ACC112 (cell line): ENCODE measurements at regions not wholly inside any gene's neighbourhood (a gene's known extent, or its start where the extent isn't known, plus 50 kb on each side); places are given as distances from the start of the nearest gene placed in this dataset.

ENCODE experiments used
- H2AFZ ChIP-seq: fragments of 200-600 bp; sonication (generic); one replicate; pipeline ENCODE4 v1.6.0; 2017; ENCODE audit warnings: antibody characterized with exemption, low read length; ENCODE audit not compliant: unreplicated experiment
- H3K27ac ChIP-seq: fragments of 200-600 bp; sonication (generic); 2 replicates; pipeline ENCODE4 v1.5.1; 2014; ENCODE audit warnings: low read depth, mild to moderate bottlenecking, antibody characterized with exemption, low read length, moderate library complexity
- H3K27me3 ChIP-seq: fragments of 200-600 bp; sonication (generic); 2 replicates; pipeline ENCODE4 v1.6.1; 2014; ENCODE audit warnings: mild to moderate bottlenecking, antibody characterized with exemption, low read length, moderate library complexity, mixed read lengths; ENCODE audit not compliant: insufficient read depth
- H3K36me3 ChIP-seq: fragments of 200-600 bp; sonication (generic); 2 replicates; pipeline ENCODE4 v1.6.1; 2016; ENCODE audit warnings: mild to moderate bottlenecking, antibody characterized with exemption, low read length, moderate library complexity, mixed read lengths; ENCODE audit not compliant: insufficient read depth
- H3K4me1 ChIP-seq: fragments of 200-600 bp; sonication (generic); one replicate; pipeline ENCODE4 v1.6.1; 2016; ENCODE audit warnings: low read length, mixed read lengths; ENCODE audit not compliant: insufficient read depth, unreplicated experiment, control insufficient read depth
- H3K4me3 ChIP-seq: fragments of 200-600 bp; sonication (generic); 2 replicates; pipeline ENCODE4 v1.5.1; 2014; ENCODE audit warnings: mild to moderate bottlenecking, low read depth, low read length
- H3K79me2 ChIP-seq: fragments of 200-600 bp; sonication (generic); one replicate; pipeline ENCODE4 v1.6.0; 2016; ENCODE audit warnings: low read length; ENCODE audit not compliant: control insufficient read depth, unreplicated experiment, insufficient read depth

- no peaks in the 10 kb centered on the region for H3K4me1 ChIP-seq
Observed at GRCh38 chr10:128506423-128506822, 380.2 kb upstream of the MKI67 start.

GRCh38 chr10:128507066-128507465, 380.8 kb upstream of the MKI67 start:
- no peak overlapping the region for H3K27ac ChIP-seq

More at GRCh38 chr10:128506423-128506822, 380.2 kb upstream of the MKI67 start:
- no peaks in the 10 kb centered on the region for H3K36me3 ChIP-seq
- H2AFZ ChIP-seq = no peak overlapping the region
- no peaks in the 10 kb centered on the region for H3K79me2 ChIP-seq
- no peak overlapping the region for H3K27ac ChIP-seq
- no peaks in the 10 kb centered on the region for H3K27me3 ChIP-seq
- H3K4me3 ChIP-seq = no peak overlapping the region

GRCh38 chr10:128511284-128511683, 385.1 kb upstream of the MKI67 start:
- Histone ChIP-seq H3K27ac (no peak overlapping the region), H3K4me3 (no peak overlapping the region), H3K79me2 (no peaks in the 10 kb centered on the region), H3K27me3 (no peaks in the 10 kb centered on the region), H3K4me1 (no peaks in the 10 kb centered on the region), H3K36me3 (no peaks in the 10 kb centered on the region), H2AFZ (no peak overlapping the region)

More at GRCh38 chr10:128507066-128507465, 380.8 kb upstream of the MKI67 start:
- H2AFZ ChIP-seq = no peak overlapping the region
- no peaks in the 10 kb centered on the region for H3K27me3 ChIP-seq
- H3K4me3 ChIP-seq = no peak overlapping the region
- H3K79me2 ChIP-seq = no peaks in the 10 kb centered on the region
- H3K4me1 ChIP-seq = no peaks in the 10 kb centered on the region
- H3K36me3 ChIP-seq = no peaks in the 10 kb centered on the region

GRCh38 chr10:128512767-128513166, 386.5 kb upstream of the MKI67 start:
- Histone ChIP-seq H3K36me3 (no peaks in the 10 kb centered on the region), H3K27ac (no peak overlapping the region), H3K79me2 (no peaks in the 10 kb centered on the region), H3K4me3 (no peak overlapping the region), H2AFZ (no peak overlapping the region), H3K27me3 (no peaks in the 10 kb centered on the region), H3K4me1 (no peaks in the 10 kb centered on the region)

- Histone ChIP-seq H3K27me3 (no peaks in the 10 kb centered on the region), H3K4me1 (no peaks in the 10 kb centered on the region), H3K36me3 (no peaks in the 10 kb centered on the region), H3K79me2 (no peaks in the 10 kb centered on the region), H2AFZ (no peak overlapping the region), H3K27ac (no peak overlapping the region), H3K4me3 (no peak overlapping the region)
Observed at GRCh38 chr10:128514536-128514935, 388.3 kb upstream of the MKI67 start.

- Histone ChIP-seq H3K27ac (no peak overlapping the region), H3K4me3 (no peak overlapping the region), H3K4me1 (no peaks in the 10 kb centered on the region), H3K27me3 (no peaks in the 10 kb centered on the region), H3K79me2 (no peaks in the 10 kb centered on the region), H2AFZ (no peak overlapping the region), H3K36me3 (no peaks in the 10 kb centered on the region)
Observed at GRCh38 chr10:128516180-128516579, 390.0 kb upstream of the MKI67 start.

- Histone ChIP-seq H3K4me3 (no peak overlapping the region), H3K27me3 (no peaks in the 10 kb centered on the region), H3K4me1 (no peaks in the 10 kb centered on the region), H3K79me2 (no peaks in the 10 kb centered on the region), H3K36me3 (no peaks in the 10 kb centered on the region), H3K27ac (no peak overlapping the region), H2AFZ (no peak overlapping the region)
Observed at GRCh38 chr10:128517167-128517566, 390.9 kb upstream of the MKI67 start.

- Histone ChIP-seq H3K27me3 (no peaks in the 10 kb centered on the region), H3K79me2 (no peaks in the 10 kb centered on the region), H3K36me3 (no peaks in the 10 kb centered on the region), H3K27ac (no peak overlapping the region), H3K4me3 (no peak overlapping the region), H2AFZ (no peak overlapping the region), H3K4me1 (no peaks in the 10 kb centered on the region)
Observed at GRCh38 chr10:128518000-128518399, 391.8 kb upstream of the MKI67 start.

- Histone ChIP-seq H3K4me1 (no peaks in the 10 kb centered on the region), H2AFZ (no peak overlapping the region), H3K27me3 (no peaks in the 10 kb centered on the region), H3K4me3 (no peak overlapping the region), H3K36me3 (no peaks in the 10 kb centered on the region), H3K79me2 (no peaks in the 10 kb centered on the region), H3K27ac (no peak overlapping the region)
Observed at GRCh38 chr10:128519581-128519980, 393.4 kb upstream of the MKI67 start.

- H3K4me3 ChIP-seq = no peak overlapping the region
- no peak overlapping the region for H3K27ac ChIP-seq
Observed at GRCh38 chr10:128520211-128520815, 394.1 kb upstream of the MKI67 start.

GRCh38 chr10:128522551-128523308, 396.5 kb upstream of the MKI67 start:
- no peaks in the 10 kb centered on the region for H3K27me3 ChIP-seq
- H3K27ac ChIP-seq = no peak overlapping the region
- H3K36me3 ChIP-seq = no peaks in the 10 kb centered on the region
- no peak overlapping the region for H2AFZ ChIP-seq
- no peak overlapping the region for H3K4me3 ChIP-seq
- no peaks in the 10 kb centered on the region for H3K79me2 ChIP-seq
- H3K4me1 ChIP-seq = no peaks in the 10 kb centered on the region

More at GRCh38 chr10:128520211-128520815, 394.1 kb upstream of the MKI67 start:
- no peak overlapping the region for H2AFZ ChIP-seq
- H3K79me2 ChIP-seq = no peaks in the 10 kb centered on the region
- no peaks in the 10 kb centered on the region for H3K36me3 ChIP-seq
- H3K4me1 ChIP-seq = no peaks in the 10 kb centered on the region
- no peaks in the 10 kb centered on the region for H3K27me3 ChIP-seq
